IMR-90 (cell line): ENCODE measurements at regions not wholly inside any gene's neighbourhood (a gene's known extent, or its start where the extent isn't known, plus 50 kb on each side); places are given as distances from the start of the nearest gene placed in this dataset.

Experiments
- ATAC-seq: fragments of 200-7000 bp; cut with Tn5 transposase; 2 replicates; pipeline ENCODE4 v1.9.1; 2020; ENCODE audit warnings: low read depth, mild to moderate bottlenecking, moderate library complexity
- BruUV-seq: library from RNA; stranded (reverse); fragments of 400-500 nt; replicated peaks from 2 replicates; lab custom pipeline; 2021; lab: Mats Ljungman, UMichigan
- CTCF ChIA-PET: fragments of 300-600 bp; formaldehyde crosslinking; extraction: SDS; loops from one replicate; lab custom pipeline; 2021; ENCODE audit warnings: antibody characterized with exemption; lab: Yijun Ruan, JAX
- POLR2A ChIA-PET: fragments of 300-600 bp; sonication (Branson Sonifier 250); formaldehyde crosslinking; loops from one replicate; lab custom pipeline; 2022; ENCODE audit warnings: antibody characterized with exemption; ENCODE audit not compliant: unreplicated experiment; lab: Charles Lee
- DNase-seq: peaks from one replicate; pipeline ENCODE4 v3.0.0; 2013
- H2AFZ ChIP-seq: replicated peaks from 2 replicates; pipeline ENCODE3; 2013; ENCODE audit warnings: low read length, mild to moderate bottlenecking; ENCODE audit not compliant: poor library complexity
- H2AK5ac ChIP-seq: 2 replicates; pipeline ENCODE4 v1.6.1; 2013; ENCODE audit warnings: low read depth, low read length, inconsistent platforms
- H2AK9ac ChIP-seq: replicated peaks from 2 replicates; pipeline ENCODE3; 2013; ENCODE audit warnings: mild to moderate bottlenecking, low read depth, low read length, moderate library complexity; ENCODE audit not compliant: poor library complexity
- H2BK120ac ChIP-seq: 2 replicates; pipeline ENCODE4 v1.6.1; 2013; ENCODE audit warnings: low read depth, low read length, inconsistent platforms
- H2BK15ac ChIP-seq: 3 replicates; pipeline ENCODE4 v1.6.1; 2013; ENCODE audit warnings: low read depth, low read length, inconsistent platforms
- H2BK20ac ChIP-seq: 2 replicates; pipeline ENCODE4 v1.6.1; 2013; ENCODE audit warnings: low read depth, mild to moderate bottlenecking, inconsistent platforms, low read length, moderate library complexity
- H2BK5ac ChIP-seq: 2 replicates; pipeline ENCODE4 v1.6.1; 2013; ENCODE audit warnings: mild to moderate bottlenecking, low read depth, low read length, inconsistent platforms; ENCODE audit not compliant: poor library complexity, severe bottlenecking
- H3K14ac ChIP-seq: replicated peaks from 2 replicates; pipeline ENCODE4 v1.6.1; 2013; ENCODE audit warnings: low read depth, low read length, inconsistent platforms
- H3K18ac ChIP-seq: 2 replicates; pipeline ENCODE4 v1.6.1; 2013; ENCODE audit warnings: low read depth, low read length, control low read depth
- H3K23ac ChIP-seq: 2 replicates; pipeline ENCODE4 v1.6.1; 2013; ENCODE audit warnings: low read depth, low read length, inconsistent platforms
- H3K27ac ChIP-seq: 2 replicates; pipeline ENCODE4 v1.5.1; 2013; ENCODE audit warnings: mild to moderate bottlenecking, control low read depth, low read length; ENCODE audit not compliant: insufficient read depth
- H3K27me3 ChIP-seq: 2 replicates; pipeline ENCODE4 v1.6.1; 2013; ENCODE audit warnings: low read length; ENCODE audit not compliant: control insufficient read depth, insufficient read depth
- H3K36me3 ChIP-seq: 2 replicates; pipeline ENCODE4 v1.6.1; 2013; ENCODE audit warnings: low read length, mixed read lengths; ENCODE audit not compliant: control insufficient read depth, insufficient read depth
- H3K4ac ChIP-seq: 2 replicates; pipeline ENCODE4 v1.6.1; 2013; ENCODE audit warnings: low read depth, low read length, inconsistent platforms
- H3K4me1 ChIP-seq: 2 replicates; pipeline ENCODE4 v1.6.1; 2013; ENCODE audit warnings: low read length, mixed read lengths; ENCODE audit not compliant: control insufficient read depth, insufficient read depth
- H3K4me2 ChIP-seq: 2 replicates; pipeline ENCODE4 v1.6.1; 2013; ENCODE audit warnings: low read depth, mild to moderate bottlenecking, control low read depth, low read length, moderate library complexity
- H3K4me3 ChIP-seq: 2 replicates; pipeline ENCODE4 v1.5.1; 2013; ENCODE audit warnings: low read depth, mild to moderate bottlenecking, control low read depth, low read length, moderate library complexity; ENCODE audit not compliant: insufficient read depth
- H3K56ac ChIP-seq: 2 replicates; pipeline ENCODE4 v1.6.1; 2013; ENCODE audit warnings: low read length, inconsistent platforms; ENCODE audit not compliant: insufficient read depth; ENCODE audit errors: extremely low read depth
- H3K79me1 ChIP-seq, 2 experiments: 2 replicates each; pipeline ENCODE4 v1.6.1; 2013; ENCODE audit warnings: low read length in 2 of 2, inconsistent platforms in 1 of 2, low read depth in 1 of 2
- H3K9ac ChIP-seq: 2 replicates; pipeline ENCODE4 v1.6.1; 2013; ENCODE audit warnings: low read depth, low read length, control low read depth
- H3K9me1 ChIP-seq: 2 replicates; pipeline ENCODE4 v1.6.1; 2013; ENCODE audit warnings: low read length, inconsistent platforms; ENCODE audit not compliant: insufficient read depth
- H3K9me3 ChIP-seq: 2 replicates; pipeline ENCODE4 v1.6.1; 2013; ENCODE audit warnings: low read length; ENCODE audit not compliant: control insufficient read depth, insufficient read depth
- H4K20me1 ChIP-seq: 2 replicates; pipeline ENCODE4 v1.6.1; 2013; ENCODE audit warnings: low read length, inconsistent platforms; ENCODE audit not compliant: insufficient read depth
- H4K5ac ChIP-seq: 2 replicates; pipeline ENCODE4 v1.6.1; 2013; ENCODE audit warnings: mild to moderate bottlenecking, low read depth, low read length, control low read depth
- H4K8ac ChIP-seq, 2 experiments: 2 replicates each; pipeline ENCODE4 v1.6.1; 2013; ENCODE audit warnings: low read depth in 2 of 2, low read length in 2 of 2, control low read depth in 1 of 2, inconsistent platforms in 1 of 2
- H4K91ac ChIP-seq: 2 replicates; pipeline ENCODE4 v1.6.1; 2013; ENCODE audit warnings: low read depth, low read length, inconsistent platforms; ENCODE audit not compliant: insufficient read depth
- CEBPB ChIP-seq: IDR thresholded peaks from 2 replicates; pipeline ENCODE4 v1.6.1; 2012; ENCODE audit warnings: low read depth, low read length, improper control_type of control experiment
- SMC3 ChIP-seq: fragments of 150-350 bp; IDR thresholded peaks from 2 replicates; pipeline ENCODE4 v1.6.1; 2016; ENCODE audit warnings: low read depth, mild to moderate bottlenecking, antibody characterized with exemption, low read length, moderate library complexity
- WGBS, 2 experiments: methylation state at CpG; one replicate each; pipeline versions ENCODE4 v1.1.5 to v1.1.7; 2013; ENCODE audit warnings: missing lambda C conversion rate in 2 of 2; ENCODE audit not compliant: insufficient read length in 1 of 2; ENCODE audit errors: extremely low coverage in 2 of 2; 5-methylcytosine and 5-hydroxymethylcytosine counted together
- dilution Hi-C: fragments of 300-500 bp; cut with HindIII; formaldehyde crosslinking; loops from one replicate; pipeline ENCODE4 v1.14.3; 2018; ENCODE audit warnings: low sequenced_read_pairs; ENCODE audit not compliant: unreplicated experiment
- in situ Hi-C: fragments of 300-500 bp; cut with MboI; formaldehyde crosslinking; loops from 3 replicates; pipeline ENCODE4 v1.14.3; 2019; ENCODE audit warnings: low sequenced_read_pairs, inconsistent platforms, mixed read lengths
- intact Hi-C: fragments of 100-400 bp; cut with micrococcal nuclease; formaldehyde crosslinking; loops from 2 replicates; pipeline ENCODE4 v1.10.0; 2022

GRCh38 chr9:99677281-99677680 lies 144.4 kb upstream of the NR4A3 start:
- Histone ChIP-seq H3K4me2 (peak overlapping the region; percentile 47), H3K9me3 (no peaks in the 10 kb centered on the region), H2BK20ac (no peak overlapping the region), H2BK120ac (no peak overlapping the region), H3K27me3 (no peaks in the 10 kb centered on the region), H3K23ac (no peak overlapping the region), H4K91ac (no peak overlapping the region), H3K27ac (no peak overlapping the region), H3K9me1 (no peaks in the 10 kb centered on the region), H4K5ac (no peak overlapping the region), H3K9ac (no peak overlapping the region), H2AK9ac (no peak overlapping the region), H2BK5ac (no peak overlapping the region), H3K18ac (no peak overlapping the region), H4K20me1 (no peaks in the 10 kb centered on the region), H3K14ac (no peak overlapping the region), H3K36me3 (no peaks in the 10 kb centered on the region), H2AK5ac (no peak overlapping the region), H3K4me1 (peaks cover 5% of the 10 kb centered on the region), H3K4me3 (no peak overlapping the region), H3K4ac (no peak overlapping the region), H4K8ac (no peak overlapping the region), H2BK15ac (no peak overlapping the region), H3K79me1 (no peaks in the 10 kb centered on the region), H3K56ac (no peak overlapping the region), H2AFZ (no peak overlapping the region)
- DNase-seq (peak; percentile 65), ATAC-seq (peak; percentile 86)
- WGBS, 2 experiments, result no CpG with 5 or more reads among the region's 1 CpG
- dilution Hi-C loops (no loop called here), in situ Hi-C loops (no loop called here), intact Hi-C loops (no loop called here)
- POLR2A ChIA-PET, result no interaction called here
- TF ChIP-seq CEBPB, result peak; percentile 36; the same call in 1 of the 2 replicates
- TF ChIP-seq SMC3, result no peak
- BruUV-seq, result no TSS peak
- CTCF ChIA-PET, result no interaction called here
